A673 (cell line): ENCODE measurements at regions not wholly inside any gene's neighbourhood (a gene's known extent, or its start where the extent isn't known, plus 50 kb on each side); places are given as distances from the start of the nearest gene placed in this dataset.

ENCODE experiments used
- CTCF ChIP-seq: fragments of 300-800, 200-600 bp; sonication (generic); conservative IDR thresholded peaks from 2 replicates; pipeline ENCODE4 v1.5.1; 2017; ENCODE audit warnings: low read depth, mild to moderate bottlenecking, antibody characterized with exemption, low read length, moderate library complexity, mixed read lengths
- EZH2 ChIP-seq: fragments of 200-600 bp; sonication (generic); IDR thresholded peaks from 2 replicates; pipeline ENCODE4 v1.6.1; 2017; ENCODE audit warnings: borderline replicate concordance, low read depth, mild to moderate bottlenecking, mixed read lengths, antibody characterized with exemption, low read length; ENCODE audit not compliant: poor library complexity, severe bottlenecking

- no peak for TF ChIP-seq CTCF
- TF ChIP-seq EZH2 = no peak
Measured at GRCh38 chr3:124177071-124177470, 185.1 kb upstream of the ROPN1 start.
